Endodermal cell (in vitro differentiated cells): ENCODE measurements at regions not wholly inside any gene's neighbourhood (a gene's known extent, or its start where the extent isn't known, plus 50 kb on each side); places are given as distances from the start of the nearest gene placed in this dataset.

Experiments
- DNase-seq: peaks from one replicate; pipeline ENCODE4 v3.0.0-alpha.2; 2017
- H3K27ac ChIP-seq: 2 replicates; pipeline ENCODE4 v1.5.1; 2013; ENCODE audit warnings: mild to moderate bottlenecking, low read depth, low read length, moderate library complexity
- H3K27me3 ChIP-seq: 2 replicates; pipeline ENCODE4 v1.6.1; 2013; ENCODE audit warnings: mild to moderate bottlenecking, low read length, moderate library complexity; ENCODE audit not compliant: insufficient read depth, control insufficient read depth, poor library complexity, severe bottlenecking
- H3K36me3 ChIP-seq: 2 replicates; pipeline ENCODE4 v1.7.0; 2013; ENCODE audit warnings: mild to moderate bottlenecking, low read length, moderate library complexity; ENCODE audit not compliant: control insufficient read depth, insufficient read depth
- H3K4me1 ChIP-seq: one replicate; pipeline ENCODE4 v1.7.0; 2013; ENCODE audit warnings: low read length; ENCODE audit not compliant: control insufficient read depth, insufficient read depth
- H3K4me3 ChIP-seq: 2 replicates; pipeline ENCODE4 v1.5.1; 2013; ENCODE audit warnings: mild to moderate bottlenecking, low read length, moderate library complexity
- H3K9ac ChIP-seq: 2 replicates; pipeline ENCODE4 v1.6.1; 2013; ENCODE audit warnings: mild to moderate bottlenecking, low read length, moderate library complexity; ENCODE audit not compliant: poor library complexity, severe bottlenecking; ENCODE audit errors: extremely low read depth
- H3K9me3 ChIP-seq: 2 replicates; pipeline ENCODE4 v1.6.1; 2013; ENCODE audit warnings: mild to moderate bottlenecking, low read length, moderate library complexity; ENCODE audit not compliant: control insufficient read depth
- H3K27ac Mint-ChIP-seq: 2 replicates; pipeline ENCODE4 v1.8.0; 2020; ENCODE audit warnings: mixed read lengths
- H3K27me3 Mint-ChIP-seq: 2 replicates; pipeline ENCODE4 v1.8.0; 2021; ENCODE audit warnings: mild to moderate bottlenecking, mixed read lengths; ENCODE audit not compliant: insufficient read depth
- H3K36me3 Mint-ChIP-seq: 2 replicates; pipeline ENCODE4 v1.8.0; 2020; ENCODE audit warnings: low read depth, mixed read lengths
- H3K4me1 Mint-ChIP-seq: 2 replicates; pipeline ENCODE4 v1.8.0; 2020; ENCODE audit warnings: mixed read lengths
- H3K4me3 Mint-ChIP-seq: 2 replicates; pipeline ENCODE4 v1.8.0; 2020; ENCODE audit warnings: mild to moderate bottlenecking, moderate library complexity, mixed read lengths
- H3K9me3 Mint-ChIP-seq: 2 replicates; pipeline ENCODE4 v1.8.0; 2020; ENCODE audit warnings: mild to moderate bottlenecking, mixed read lengths
- WGBS, 2 experiments: methylation state at CpG; one replicate each; pipeline versions ENCODE4 v1.1.5 to v1.1.7; 2013; ENCODE audit warnings: missing lambda C conversion rate in 2 of 2, mixed read lengths in 1 of 2; ENCODE audit not compliant: insufficient coverage in 1 of 2, insufficient read length in 1 of 2; 5-methylcytosine and 5-hydroxymethylcytosine counted together
- TF ChIP-seq, protein P1 (sequence below): fragments of 200-600 bp; sonication (generic); conservative IDR thresholded peaks from 2 replicates; pipeline ENCODE4 v1.5.0; 2021; ENCODE audit warnings: antibody characterized with exemption, mild to moderate bottlenecking

DNA sequence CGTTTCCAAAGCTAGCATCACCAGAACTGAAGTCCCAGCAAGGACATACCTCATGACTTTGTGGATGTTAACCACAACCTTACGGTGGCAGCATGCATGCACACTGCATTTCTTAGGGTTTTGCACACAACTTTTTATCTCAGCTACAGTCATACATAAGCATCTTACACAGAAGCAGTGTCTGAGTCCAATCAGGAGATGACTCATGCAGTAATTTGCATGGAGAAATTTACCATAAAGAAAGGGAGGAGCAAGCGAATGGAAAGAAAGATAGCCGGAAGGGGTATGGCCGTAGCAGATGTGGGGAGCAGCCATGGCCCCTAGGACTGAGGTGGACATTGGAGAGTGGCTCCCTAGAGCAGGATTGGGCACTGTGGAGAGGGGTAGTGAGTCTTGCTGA is 522.5 kb downstream of the GALR1 start:
- Histone ChIP-seq H3K4me3 (no peak overlapping the region), H3K36me3 (no peaks in the 10 kb centered on the region), H3K4me1 (no peaks in the 10 kb centered on the region), H3K27ac (no peak overlapping the region), H3K27me3 (no peaks in the 10 kb centered on the region), H3K9me3 (no peaks in the 10 kb centered on the region), H3K9ac (no peak overlapping the region)
- Mint-ChIP-seq H3K9me3 (no peaks in the 10 kb centered on the region), H3K36me3 (no peaks in the 10 kb centered on the region), H3K27ac (no peak overlapping the region), H3K27me3 (no peaks in the 10 kb centered on the region), H3K4me1 (no peaks in the 10 kb centered on the region), H3K4me3 (no peak overlapping the region)
- 86 to 97% methylated on average over 5 of the region's 5 CpGs for WGBS, 2 experiments
- TF ChIP-seq, protein P1, sequence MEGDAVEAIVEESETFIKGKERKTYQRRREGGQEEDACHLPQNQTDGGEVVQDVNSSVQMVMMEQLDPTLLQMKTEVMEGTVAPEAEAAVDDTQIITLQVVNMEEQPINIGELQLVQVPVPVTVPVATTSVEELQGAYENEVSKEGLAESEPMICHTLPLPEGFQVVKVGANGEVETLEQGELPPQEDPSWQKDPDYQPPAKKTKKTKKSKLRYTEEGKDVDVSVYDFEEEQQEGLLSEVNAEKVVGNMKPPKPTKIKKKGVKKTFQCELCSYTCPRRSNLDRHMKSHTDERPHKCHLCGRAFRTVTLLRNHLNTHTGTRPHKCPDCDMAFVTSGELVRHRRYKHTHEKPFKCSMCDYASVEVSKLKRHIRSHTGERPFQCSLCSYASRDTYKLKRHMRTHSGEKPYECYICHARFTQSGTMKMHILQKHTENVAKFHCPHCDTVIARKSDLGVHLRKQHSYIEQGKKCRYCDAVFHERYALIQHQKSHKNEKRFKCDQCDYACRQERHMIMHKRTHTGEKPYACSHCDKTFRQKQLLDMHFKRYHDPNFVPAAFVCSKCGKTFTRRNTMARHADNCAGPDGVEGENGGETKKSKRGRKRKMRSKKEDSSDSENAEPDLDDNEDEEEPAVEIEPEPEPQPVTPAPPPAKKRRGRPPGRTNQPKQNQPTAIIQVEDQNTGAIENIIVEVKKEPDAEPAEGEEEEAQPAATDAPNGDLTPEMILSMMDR: no peak
- DNase-seq: no peak

DNA sequence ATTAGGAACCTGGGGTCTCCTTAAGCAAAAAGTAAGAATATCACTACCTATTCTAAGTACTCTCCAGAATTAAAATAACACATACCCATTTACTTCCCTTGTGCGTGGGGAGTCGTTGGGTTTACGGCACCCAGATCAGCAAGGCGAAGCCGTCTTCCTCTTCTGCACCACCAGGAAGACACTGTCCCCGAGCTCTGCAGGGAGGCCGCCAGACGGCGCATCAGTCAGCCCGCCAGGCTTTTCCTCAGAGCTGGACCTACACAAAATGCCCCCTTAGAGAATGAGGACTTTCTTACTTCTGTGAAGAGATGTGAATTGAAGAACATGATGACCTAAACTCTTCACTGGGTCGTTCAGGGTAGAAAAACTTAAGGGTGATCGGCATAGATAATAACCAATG is 526.5 kb downstream of the GALR1 start:
- no peaks in the 10 kb centered on the region for H3K27me3 ChIP-seq
- H3K27ac ChIP-seq: no peak overlapping the region
- no peak overlapping the region for H3K4me3 ChIP-seq
- 95 to 100% methylated on average over 1 to 12 of the region's 12 CpGs for WGBS, 2 experiments
- Mint-ChIP-seq H3K9me3 (no peaks in the 10 kb centered on the region), H3K27ac (no peak overlapping the region), H3K4me1 (no peaks in the 10 kb centered on the region), H3K27me3 (no peaks in the 10 kb centered on the region), H3K4me3 (no peak overlapping the region), H3K36me3 (no peaks in the 10 kb centered on the region)
- no peaks in the 10 kb centered on the region for H3K36me3 ChIP-seq
- H3K9ac ChIP-seq: no peak overlapping the region
- no peaks in the 10 kb centered on the region for H3K4me1 ChIP-seq
- no peak for DNase-seq
- TF ChIP-seq, protein P1: no peak
- H3K9me3 ChIP-seq: no peaks in the 10 kb centered on the region

DNA sequence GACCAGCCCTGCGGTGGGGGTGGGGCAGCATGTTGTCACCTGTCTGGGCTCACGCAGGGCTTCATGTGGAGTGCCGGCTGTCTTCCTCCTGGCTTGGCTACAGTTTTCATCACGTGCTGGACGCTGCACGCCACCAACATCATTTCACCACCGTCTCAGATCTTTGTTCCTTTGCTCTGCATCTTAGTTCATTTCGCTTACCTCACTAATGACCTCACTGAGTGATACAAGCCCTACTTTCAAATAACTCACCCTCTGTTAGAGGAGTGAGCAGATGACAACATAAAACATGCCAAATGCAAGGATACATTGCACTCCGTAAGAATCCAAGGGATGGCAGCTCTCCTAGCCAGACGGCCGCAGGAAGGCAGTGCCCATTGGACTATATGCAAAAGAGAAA is 527.5 kb downstream of the GALR1 start:
- 92 to 94% methylated on average over 8 to 11 of the region's 11 CpGs for WGBS, 2 experiments
- H3K4me3 Mint-ChIP-seq: no peak overlapping the region
- H3K27ac Mint-ChIP-seq: no peak overlapping the region
- H3K9me3 Mint-ChIP-seq: no peaks in the 10 kb centered on the region
- no peak overlapping the region for H3K27ac ChIP-seq
- H3K9ac ChIP-seq: no peak overlapping the region
- no peaks in the 10 kb centered on the region for H3K4me1 Mint-ChIP-seq
- TF ChIP-seq, protein P1: no peak
- H3K27me3 ChIP-seq: no peaks in the 10 kb centered on the region
- H3K36me3 Mint-ChIP-seq: no peaks in the 10 kb centered on the region
- H3K4me3 ChIP-seq: no peak overlapping the region
- H3K36me3 ChIP-seq: no peaks in the 10 kb centered on the region
- no peaks in the 10 kb centered on the region for H3K9me3 ChIP-seq
- DNase-seq: no peak
- H3K27me3 Mint-ChIP-seq: no peaks in the 10 kb centered on the region
- H3K4me1 ChIP-seq: no peaks in the 10 kb centered on the region
